ENCODE measurements at regions not wholly inside any gene's neighbourhood (a gene's known extent, or its start where the extent isn't known, plus 50 kb on each side); places are given as distances from the start of the nearest gene placed in this dataset.

GRCh38 chr4:72627723-72628122 is 58.7 kb upstream of the ADAMTS3 start:
- ATAC-seq (no peak), DNase-seq (no peak)
- Mint-ChIP-seq H3K4me3 (no peak overlapping the region), H3K36me3 (ENCODE audit: insufficient read depth) (no peaks in the 10 kb centered on the region), H3K27me3 (ENCODE audit: low read depth) (no peaks in the 10 kb centered on the region), H3K4me1 (ENCODE audit: low read depth) (no peaks in the 10 kb centered on the region), H3K9me3 (no peaks in the 10 kb centered on the region)

Data from activated T-cell treated with anti-CD3 and anti-CD28 coated beads, Interleukin-2, amount 50 U/mL, for 4 hours (primary cell).